ENCODE measurements at regions not wholly inside any gene's neighbourhood (a gene's known extent, or its start where the extent isn't known, plus 50 kb on each side); places are given as distances from the start of the nearest gene placed in this dataset.

DNA sequence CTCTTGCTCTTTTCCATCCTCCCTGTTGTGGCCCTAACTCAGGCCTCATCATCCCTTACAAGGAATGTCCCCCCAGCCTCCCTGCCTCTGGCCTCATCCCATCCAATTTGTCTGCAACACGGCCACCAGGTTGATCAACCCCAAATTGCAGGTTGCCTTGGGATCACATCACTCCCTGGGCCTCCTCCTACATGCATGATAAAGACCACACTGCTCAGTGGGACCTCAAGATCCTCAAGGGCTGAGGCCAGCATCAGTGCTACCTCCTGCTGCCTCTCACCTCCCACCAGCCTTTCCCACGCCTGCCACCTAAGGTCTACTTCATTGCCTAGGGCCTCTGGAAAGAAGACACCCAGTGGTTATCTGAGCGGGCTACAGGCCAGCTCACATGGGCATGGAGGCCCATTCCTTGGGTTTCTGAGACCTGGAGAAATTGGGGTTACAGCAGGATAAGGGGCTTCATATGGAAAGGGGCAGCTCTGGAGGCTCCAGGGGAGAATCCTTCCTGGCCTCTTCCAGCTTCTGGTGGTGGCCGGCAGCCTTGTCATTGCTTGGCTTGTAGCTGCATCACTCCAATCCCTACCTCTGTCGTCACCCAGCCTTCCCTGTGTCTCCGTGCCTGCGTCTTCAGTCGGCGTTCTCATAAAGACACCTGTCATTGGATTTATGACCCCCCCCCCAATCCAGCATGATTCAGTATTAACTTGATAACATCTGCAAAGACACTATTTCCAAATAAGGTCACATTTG is 60.5 kb downstream of the KLHDC7A start:
- no peak for TF ChIP-seq CTCF (IDR thresholded peaks at IDR 0.05; ENCODE audit: extremely low read depth, insufficient read depth, missing control alignments)
- no peak for DNase-seq (ENCODE audit: low spot score)
- in situ Hi-C loops (cut with MboI; ENCODE audit: low pct_unique_long_range_greater_than_20kb, low sequenced_read_pairs, unreplicated experiment), result no loop called here

DNA sequence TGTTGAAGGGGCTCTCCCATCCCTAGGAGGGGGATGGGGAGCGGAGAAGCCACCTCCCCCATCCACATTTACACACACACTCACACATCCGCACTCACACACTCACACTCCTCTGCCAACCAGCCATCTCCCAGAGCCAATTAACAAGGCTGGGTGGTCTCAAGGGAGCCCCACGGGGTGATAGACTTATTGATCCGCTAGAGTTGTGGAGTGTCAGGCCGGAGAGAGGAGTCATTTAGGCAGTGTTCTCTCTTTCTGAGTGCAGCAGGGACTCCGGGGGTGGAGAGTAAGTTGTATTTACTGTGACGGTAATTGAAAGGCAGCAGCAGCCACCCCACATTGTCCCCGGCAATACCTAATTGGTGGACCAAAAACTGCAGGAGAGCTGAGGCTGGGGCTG is 61.6 kb downstream of the KLHDC7A start:
- DNase-seq (ENCODE audit: low spot score), result no peak
- in situ Hi-C loops (cut with MboI; ENCODE audit: low pct_unique_long_range_greater_than_20kb, low sequenced_read_pairs, unreplicated experiment), result no loop called here
- TF ChIP-seq CTCF (IDR thresholded peaks at IDR 0.05; ENCODE audit: extremely low read depth, insufficient read depth, missing control alignments), result no peak

GRCh38 chr1:18546026-18546425 is 65.3 kb downstream of the KLHDC7A start:
- in situ Hi-C loops (cut with MboI; ENCODE audit: low pct_unique_long_range_greater_than_20kb, low sequenced_read_pairs, unreplicated experiment), result no loop called here
- no peak for TF ChIP-seq CTCF (IDR thresholded peaks at IDR 0.05; ENCODE audit: extremely low read depth, insufficient read depth, missing control alignments)
- no peak for DNase-seq (ENCODE audit: low spot score)

DNA sequence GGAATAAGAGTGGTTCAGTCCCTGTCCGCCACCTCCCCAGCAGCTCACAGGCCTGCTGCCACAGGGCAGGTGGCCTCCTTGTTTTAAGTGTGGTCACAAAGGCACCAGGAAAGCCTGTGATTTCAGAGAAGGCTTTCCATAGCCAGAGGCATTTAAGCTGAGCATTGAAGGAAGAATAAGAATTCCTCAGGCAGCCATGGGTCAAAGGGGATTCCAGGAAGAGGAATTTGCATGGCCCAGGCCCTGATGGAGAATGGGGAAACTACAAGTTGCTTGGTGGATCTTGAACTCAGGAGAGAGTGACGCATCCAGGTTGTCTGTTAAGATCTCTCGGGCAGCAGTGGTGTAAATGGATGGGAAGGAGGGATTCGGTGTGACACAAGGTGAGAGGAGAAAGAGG is 66.7 kb downstream of the KLHDC7A start:
- in situ Hi-C loops (cut with MboI; ENCODE audit: low pct_unique_long_range_greater_than_20kb, low sequenced_read_pairs, unreplicated experiment), result no loop called here
- DNase-seq (ENCODE audit: low spot score), result no peak
- no peak for TF ChIP-seq CTCF (IDR thresholded peaks at IDR 0.05; ENCODE audit: extremely low read depth, insufficient read depth, missing control alignments)

- in situ Hi-C loops (cut with MboI; ENCODE audit: low pct_unique_long_range_greater_than_20kb, low sequenced_read_pairs, unreplicated experiment), result no loop called here
- no peak for DNase-seq (ENCODE audit: low spot score)
- no peak for TF ChIP-seq CTCF (IDR thresholded peaks at IDR 0.05; ENCODE audit: extremely low read depth, insufficient read depth, missing control alignments)
Observed at GRCh38 chr1:18548643-18549042, 67.9 kb downstream of the KLHDC7A start.

GRCh38 chr1:18549106-18549505 is 68.4 kb downstream of the KLHDC7A start:
- in situ Hi-C loops (cut with MboI; ENCODE audit: low pct_unique_long_range_greater_than_20kb, low sequenced_read_pairs, unreplicated experiment), result no loop called here
- DNase-seq (ENCODE audit: low spot score), result no peak
- no peak for TF ChIP-seq CTCF (IDR thresholded peaks at IDR 0.05; ENCODE audit: extremely low read depth, insufficient read depth, missing control alignments)
